HEK293T (cell line): ENCODE measurements at regions not wholly inside any gene's neighbourhood (a gene's known extent, or its start where the extent isn't known, plus 50 kb on each side); places are given as distances from the start of the nearest gene placed in this dataset.

Experiments
- CTCF ChIA-PET: fragments of 350-600 bp; formaldehyde crosslinking; extraction: SDS; loops from one replicate; lab custom pipeline; 2021; ENCODE audit warnings: antibody characterized with exemption, inconsistent platforms; lab: Yijun Ruan, JAX
- POLR2A ChIA-PET: fragments of 350-600 bp; formaldehyde crosslinking; extraction: SDS; loops from one replicate; lab custom pipeline; 2020; ENCODE audit warnings: antibody characterized with exemption, inconsistent platforms; lab: Yijun Ruan, JAX
- DNase-seq: peaks from one replicate; pipeline ENCODE4 v3.0.0; 2012; ENCODE audit warnings: mixed read lengths; ENCODE audit errors: extremely low spot score
- ARNT ChIP-seq: fragments of 450-650 bp; IDR thresholded peaks from 2 replicates; pipeline ENCODE4 v1.6.1; 2017; ENCODE audit warnings: mild to moderate bottlenecking
- BHLHE40 ChIP-seq: fragments of 450-650 bp; IDR thresholded peaks from 2 replicates; pipeline ENCODE4 v1.6.1; 2016; ENCODE audit warnings: mild to moderate bottlenecking, moderate library complexity, borderline replicate concordance
- CTBP1 ChIP-seq: fragments of 450-650 bp; IDR thresholded peaks from 2 replicates; pipeline ENCODE4 v1.6.1; 2016; ENCODE audit warnings: borderline replicate concordance
- ELF4 ChIP-seq: fragments of 450-650 bp; IDR thresholded peaks from 2 replicates; pipeline ENCODE4 v1.6.1; 2017; ENCODE audit warnings: antibody characterized with exemption
- FOXA1 ChIP-seq: fragments of 450-650 bp; IDR thresholded peaks from 2 replicates; pipeline ENCODE4 v1.6.1; 2016; ENCODE audit warnings: mild to moderate bottlenecking
- FOXK2 ChIP-seq: fragments of 450-650 bp; IDR thresholded peaks from 2 replicates; pipeline ENCODE4 v1.6.1; 2016; ENCODE audit warnings: mild to moderate bottlenecking
- FOXM1 ChIP-seq: fragments of 450-650 bp; IDR thresholded peaks from 2 replicates; pipeline ENCODE4 v1.6.1; 2017; ENCODE audit warnings: mild to moderate bottlenecking, borderline replicate concordance
- HDGF ChIP-seq: fragments of 450-650 bp; IDR thresholded peaks from 2 replicates; pipeline ENCODE4 v1.6.1; 2017; ENCODE audit warnings: antibody characterized with exemption, borderline replicate concordance
- L3MBTL2 ChIP-seq: fragments of 450-650 bp; conservative IDR thresholded peaks from 2 replicates; pipeline ENCODE4 v1.6.1; 2016; ENCODE audit warnings: mild to moderate bottlenecking
- LEF1 ChIP-seq: fragments of 450-650 bp; IDR thresholded peaks from 2 replicates; pipeline ENCODE4 v1.6.1; 2017; ENCODE audit warnings: mild to moderate bottlenecking, borderline replicate concordance
- NFRKB ChIP-seq: fragments of 450-650 bp; IDR thresholded peaks from 2 replicates; pipeline ENCODE4 v1.6.1; 2016; ENCODE audit warnings: mild to moderate bottlenecking, moderate library complexity
- PKNOX1 ChIP-seq: fragments of 450-650 bp; IDR thresholded peaks from 2 replicates; pipeline ENCODE4 v1.6.1; 2016
- SP1 ChIP-seq: fragments of 450-650 bp; IDR thresholded peaks from 2 replicates; pipeline ENCODE4 v1.6.1; 2017
- SUZ12 ChIP-seq: fragments of 450-650 bp; IDR thresholded peaks from 2 replicates; pipeline ENCODE4 v1.6.1; 2016; ENCODE audit warnings: mild to moderate bottlenecking
- TARDBP ChIP-seq: fragments of 450-650 bp; IDR thresholded peaks from 2 replicates; pipeline ENCODE4 v1.6.1; 2016
- ZNF384 ChIP-seq: fragments of 450-650 bp; IDR thresholded peaks from 2 replicates; pipeline ENCODE4 v1.6.1; 2016

GRCh38 chr3:135444058-135444457 is 521.5 kb upstream of the PPP2R3A start:
- no peak for DNase-seq
- TF ChIP-seq HDGF, result no peak
- TF ChIP-seq PKNOX1, result no peak
- no peak for TF ChIP-seq ZNF384
- TF ChIP-seq NFRKB, result no peak
- TF ChIP-seq ELF4, result no peak
- TF ChIP-seq SUZ12, result no peak
- TF ChIP-seq L3MBTL2, result no peak
- no peak for TF ChIP-seq BHLHE40
- no peak for TF ChIP-seq CTBP1
- TF ChIP-seq FOXK2, result no peak
- TF ChIP-seq FOXM1, result no peak
- no peak for TF ChIP-seq FOXA1
- no peak for TF ChIP-seq TARDBP
- no peak for TF ChIP-seq ARNT
- no peak for TF ChIP-seq SP1
- no peak for TF ChIP-seq LEF1
- CTCF ChIA-PET, result no interaction called here
- POLR2A ChIA-PET, result no interaction called here

- TF ChIP-seq FOXK2, result no peak
- TF ChIP-seq LEF1, result no peak
- no peak for TF ChIP-seq PKNOX1
- TF ChIP-seq FOXA1, result no peak
- TF ChIP-seq BHLHE40, result no peak
- TF ChIP-seq L3MBTL2, result no peak
- TF ChIP-seq NFRKB, result no peak
- TF ChIP-seq FOXM1, result no peak
- TF ChIP-seq CTBP1, result no peak
- no peak for TF ChIP-seq SP1
- POLR2A ChIA-PET, result no interaction called here
- CTCF ChIA-PET, result no interaction called here
- no peak for DNase-seq
Observed at GRCh38 chr3:135447483-135447882, 518.0 kb upstream of the PPP2R3A start.

GRCh38 chr3:135448520-135448919 is 517.0 kb upstream of the PPP2R3A start:
- ChIA-PET POLR2A (no interaction called here), CTCF (no interaction called here)
- no peak for DNase-seq
- no peak for TF ChIP-seq FOXM1
- TF ChIP-seq HDGF, result no peak
- TF ChIP-seq SUZ12, result no peak
- TF ChIP-seq ZNF384, result no peak
- TF ChIP-seq LEF1, result no peak
- no peak for TF ChIP-seq SP1
- TF ChIP-seq CTBP1, result no peak
- TF ChIP-seq ARNT, result no peak
- TF ChIP-seq FOXA1, result no peak
- TF ChIP-seq ELF4, result no peak
- TF ChIP-seq TARDBP, result no peak
- no peak for TF ChIP-seq FOXK2

- ChIA-PET POLR2A (no interaction called here), CTCF (no interaction called here)
- TF ChIP-seq NFRKB (no peak), SUZ12 (no peak), CTBP1 (no peak), LEF1 (no peak), FOXM1 (no peak), FOXA1 (no peak), SP1 (no peak)
- no peak for DNase-seq
Observed at GRCh38 chr3:135449046-135449445, 516.5 kb upstream of the PPP2R3A start.

- CTCF ChIA-PET, result no interaction called here
- POLR2A ChIA-PET, result no interaction called here
- TF ChIP-seq PKNOX1 (no peak), LEF1 (no peak), FOXK2 (no peak), SUZ12 (no peak), ELF4 (no peak), NFRKB (no peak)
- no peak for DNase-seq
Observed at GRCh38 chr3:135451037-135451785, 514.3 kb upstream of the PPP2R3A start.

GRCh38 chr3:135452881-135453280 is 512.6 kb upstream of the PPP2R3A start:
- CTCF ChIA-PET, result no interaction called here
- no peak for DNase-seq

More at GRCh38 chr3:135452881-135453280, 512.6 kb upstream of the PPP2R3A start:
- no peak for TF ChIP-seq PKNOX1
- TF ChIP-seq LEF1, result no peak
- TF ChIP-seq FOXK2, result no peak
- no peak for TF ChIP-seq L3MBTL2
- TF ChIP-seq BHLHE40, result no peak
- no peak for TF ChIP-seq ARNT
- no peak for TF ChIP-seq HDGF
- no peak for TF ChIP-seq FOXM1
- TF ChIP-seq NFRKB, result no peak
- no peak for TF ChIP-seq SUZ12
- TF ChIP-seq SP1, result no peak
- TF ChIP-seq ELF4, result no peak
- TF ChIP-seq ZNF384, result no peak
- TF ChIP-seq CTBP1, result no peak
- TF ChIP-seq FOXA1, result no peak
- no peak for TF ChIP-seq TARDBP
- POLR2A ChIA-PET, result no interaction called here
